Fibroblast of peridontal ligament (primary cell): ENCODE measurements at regions not wholly inside any gene's neighbourhood (a gene's known extent, or its start where the extent isn't known, plus 50 kb on each side); places are given as distances from the start of the nearest gene placed in this dataset.
"Not testable (repeated sequence)": the region's sequence is repeated elsewhere in the genome, so short reads cannot be mapped to it uniquely, and the experiment has no call there.

Experiments
- DNase-seq: peaks from one replicate; pipeline ENCODE4 v3.0.0-alpha.2; 2010; ENCODE audit errors: extremely low read depth

- DNase-seq, result no peak
Observed at GRCh38 chr5:34555699-34556508, 100.2 kb upstream of the RAI14 start.

DNA sequence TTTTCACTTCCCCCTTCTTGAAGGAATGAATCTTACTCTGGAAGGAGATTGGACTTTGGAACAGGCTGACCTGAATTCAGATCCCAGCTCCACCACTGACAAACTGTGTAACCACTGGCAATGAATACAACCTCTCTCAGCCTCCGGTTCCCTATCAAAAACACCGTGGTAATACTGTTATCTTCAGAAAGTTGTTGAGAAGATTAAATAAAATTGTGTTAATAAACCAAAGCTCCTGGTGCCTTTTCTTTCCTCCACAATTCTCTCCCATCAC lies 99.7 kb upstream of the RAI14 start:
- DNase-seq, result no peak

DNA sequence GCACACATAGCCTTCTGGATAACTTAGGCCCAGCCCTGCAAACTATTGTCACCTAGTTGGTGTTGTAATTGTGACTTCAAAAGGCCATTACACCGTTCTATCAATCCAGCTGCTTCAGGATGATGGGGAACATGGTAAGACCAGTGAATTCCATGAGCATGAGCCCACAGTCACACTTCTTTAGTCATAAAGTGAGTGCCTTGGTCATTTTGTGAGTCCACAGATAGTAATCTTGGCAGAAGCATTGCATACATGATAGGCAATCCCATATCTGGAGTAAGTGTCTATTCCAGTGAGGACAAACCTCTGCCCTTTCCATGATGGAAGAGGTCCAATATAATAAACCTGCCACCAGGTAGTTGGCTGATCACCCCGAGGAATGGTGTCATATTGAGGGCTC lies 94.5 kb upstream of the RAI14 start:
- DNase-seq, result not testable (repeated sequence)

DNA sequence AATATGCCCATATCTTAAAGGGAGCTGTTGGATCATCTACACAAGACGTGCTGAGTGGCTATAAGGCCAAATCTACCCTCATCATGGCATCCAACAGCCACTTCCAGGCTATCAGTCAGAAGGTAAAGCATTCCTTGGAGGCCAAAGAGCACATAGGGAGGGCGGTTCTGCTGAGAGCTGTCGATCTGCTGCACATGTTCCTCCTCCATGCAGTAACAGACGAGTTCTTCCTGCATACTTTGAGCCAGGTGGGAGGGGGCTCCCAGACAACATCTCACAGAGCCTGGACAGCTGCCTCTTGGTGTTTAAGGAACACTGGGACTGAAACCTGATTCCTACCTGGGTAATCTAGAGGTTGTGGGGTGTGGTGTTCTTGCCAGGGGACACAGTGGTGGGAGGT lies 93.3 kb upstream of the RAI14 start:
- no peak for DNase-seq

- no peak for DNase-seq
Observed at GRCh38 chr5:34563269-34563668, 92.9 kb upstream of the RAI14 start.

DNA sequence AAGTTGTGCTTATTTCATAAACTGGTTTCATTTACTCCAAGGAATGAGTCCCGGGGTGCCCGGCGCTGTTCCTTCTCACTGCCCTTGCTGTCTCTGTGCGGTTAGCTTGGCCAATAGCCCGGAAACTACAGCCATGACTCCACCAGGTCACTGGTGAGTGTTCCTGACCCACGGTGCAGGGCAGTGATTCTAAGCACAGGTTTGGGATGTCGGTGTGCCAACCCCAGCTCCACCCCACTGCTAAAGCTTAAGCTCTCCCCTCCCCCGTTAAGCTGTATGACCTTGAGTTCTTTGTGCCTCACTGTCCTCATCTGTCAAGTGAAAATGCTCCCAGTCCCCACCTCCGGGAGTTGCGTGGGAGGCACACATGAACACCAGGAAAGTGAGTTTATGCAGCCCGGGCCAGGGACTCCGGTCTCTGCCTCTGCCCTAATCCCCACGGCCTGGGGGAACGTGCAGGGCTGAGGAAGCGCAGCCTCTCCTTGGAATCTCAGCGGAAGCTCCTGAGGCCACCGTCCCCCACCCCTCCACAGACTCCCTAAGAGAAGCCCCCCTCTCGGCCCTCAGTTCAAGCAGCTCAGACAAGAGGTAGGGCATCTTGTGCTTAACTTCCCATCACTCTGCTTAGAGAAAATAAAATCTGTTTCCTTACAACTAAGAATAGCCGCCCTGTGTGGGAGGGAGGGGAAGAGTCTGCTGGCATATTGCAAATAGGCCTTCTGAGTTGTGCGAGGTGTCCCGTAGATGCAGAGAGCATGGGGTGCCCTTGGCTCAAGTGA lies 92.0 kb upstream of the RAI14 start:
- DNase-seq, result peak; percentile 64

DNA sequence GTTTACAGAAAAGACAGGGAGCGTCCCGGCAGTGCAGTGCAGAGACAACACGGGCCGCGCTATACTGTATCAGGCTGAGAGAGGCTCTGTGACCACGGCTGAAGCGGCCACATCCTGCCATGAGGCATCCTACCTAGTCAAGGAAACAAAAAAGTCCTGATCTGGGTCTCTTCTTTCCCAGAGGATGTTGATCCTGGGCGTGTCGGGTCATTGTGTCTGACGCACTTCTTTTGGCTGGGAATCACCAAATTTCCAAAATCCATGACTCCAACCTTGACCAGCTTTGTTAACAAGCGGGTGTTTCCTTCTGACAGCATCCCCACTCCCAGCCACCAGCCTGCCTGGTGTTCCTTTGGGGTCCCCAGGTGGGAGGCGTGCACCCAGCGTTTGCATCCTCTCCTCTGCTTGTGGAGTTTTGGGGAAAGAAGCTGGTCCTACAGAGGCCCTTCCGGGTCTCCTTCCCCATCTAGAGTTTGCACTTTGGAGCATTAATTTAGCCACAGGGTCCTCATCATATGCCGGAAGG lies 91.4 kb upstream of the RAI14 start:
- peak; percentile 40 for DNase-seq

GRCh38 chr5:34570143-34570542 lies 86.0 kb upstream of the RAI14 start:
- DNase-seq, result no peak

DNA sequence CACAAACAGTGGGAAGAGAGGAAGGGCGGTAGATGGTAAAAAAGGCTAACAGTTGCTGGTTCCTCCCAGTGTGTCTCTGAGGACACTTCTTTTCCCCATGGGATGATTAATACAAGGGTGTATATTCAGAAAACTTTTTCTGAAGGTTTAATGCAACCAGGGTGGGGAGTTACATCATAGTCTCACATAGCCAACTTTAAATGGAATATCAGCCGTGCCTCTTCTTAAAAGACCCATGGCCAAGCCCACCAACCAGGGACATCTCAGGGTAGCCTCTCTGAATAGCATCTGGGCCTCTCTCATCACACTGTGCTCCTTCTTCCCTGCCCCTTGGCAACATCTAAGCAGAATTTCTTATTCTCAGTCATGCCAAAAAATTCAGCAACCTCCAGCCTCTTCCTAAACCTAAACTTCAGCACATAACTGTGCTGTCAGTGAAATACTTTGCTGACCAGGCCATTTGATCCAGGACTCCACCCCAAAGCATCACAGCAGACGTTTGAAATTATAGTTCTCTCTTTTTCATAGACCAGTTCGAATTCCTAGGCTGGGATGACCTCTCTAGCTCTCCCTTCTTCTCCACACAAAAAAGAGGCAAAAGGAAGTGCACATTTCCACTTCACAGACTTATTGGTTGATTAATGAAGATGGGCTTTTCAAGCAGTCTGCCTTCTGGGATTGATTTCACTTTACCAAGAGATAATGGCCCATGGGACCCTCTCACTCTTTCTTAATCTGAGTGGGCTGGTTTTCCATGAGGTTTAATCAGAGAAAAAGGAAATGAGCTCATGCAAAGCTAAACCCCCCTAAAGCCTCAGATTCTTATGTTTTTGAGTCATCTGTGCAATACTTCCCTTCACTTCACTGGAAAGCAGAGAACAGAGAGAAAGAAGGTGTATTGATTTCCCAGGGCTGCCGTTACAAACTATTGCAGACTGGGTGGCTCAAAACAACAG lies 85.1 kb upstream of the RAI14 start:
- peak; percentile 95 for DNase-seq

- DNase-seq, result peak; percentile 67
Observed at GRCh38 chr5:34571677-34572041, 84.5 kb upstream of the RAI14 start.

GRCh38 chr5:34574936-34575467 lies 81.1 kb upstream of the RAI14 start:
- DNase-seq, result no peak

GRCh38 chr5:34576891-34577666 lies 79.0 kb upstream of the RAI14 start:
- no peak for DNase-seq

DNA sequence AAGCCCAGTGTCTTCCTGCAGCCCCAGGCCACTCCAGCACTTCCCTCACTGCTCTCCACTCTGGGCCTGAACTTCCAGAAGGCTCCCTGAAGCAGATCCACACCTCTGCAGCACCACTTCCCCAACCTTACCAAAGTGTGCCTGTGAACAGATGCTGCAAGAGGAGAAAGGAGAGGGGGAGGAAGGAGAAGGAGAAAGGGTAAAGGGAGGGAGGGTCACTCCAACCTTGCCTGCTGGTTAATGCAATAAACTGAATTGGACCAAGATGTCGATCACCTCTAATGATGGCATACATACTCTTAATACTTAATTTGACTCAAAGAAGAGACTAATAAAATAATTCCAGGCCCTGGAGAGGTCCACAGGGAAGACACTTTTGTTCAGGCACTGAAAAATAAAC lies 77.2 kb upstream of the RAI14 start:
- no peak for DNase-seq

DNA sequence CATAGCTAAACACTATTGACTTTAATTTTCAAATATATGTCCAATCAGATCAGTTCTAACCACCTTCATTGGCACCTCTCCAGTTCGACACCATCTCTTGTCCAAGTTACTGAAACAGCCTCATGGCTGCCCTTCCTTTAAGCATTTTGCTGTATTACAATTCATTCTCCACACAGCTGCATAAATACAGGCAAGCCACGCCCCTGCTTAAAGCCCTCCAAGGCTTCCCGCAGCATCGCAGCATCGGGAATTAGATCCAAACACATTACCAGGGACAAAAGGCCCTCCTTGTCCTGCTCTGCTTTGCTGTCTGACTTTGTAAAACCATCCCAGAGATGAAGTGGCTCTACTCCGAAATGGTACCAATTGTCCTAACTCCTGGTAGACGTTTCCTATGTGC lies 75.1 kb upstream of the RAI14 start:
- peak; percentile 36 for DNase-seq

DNA sequence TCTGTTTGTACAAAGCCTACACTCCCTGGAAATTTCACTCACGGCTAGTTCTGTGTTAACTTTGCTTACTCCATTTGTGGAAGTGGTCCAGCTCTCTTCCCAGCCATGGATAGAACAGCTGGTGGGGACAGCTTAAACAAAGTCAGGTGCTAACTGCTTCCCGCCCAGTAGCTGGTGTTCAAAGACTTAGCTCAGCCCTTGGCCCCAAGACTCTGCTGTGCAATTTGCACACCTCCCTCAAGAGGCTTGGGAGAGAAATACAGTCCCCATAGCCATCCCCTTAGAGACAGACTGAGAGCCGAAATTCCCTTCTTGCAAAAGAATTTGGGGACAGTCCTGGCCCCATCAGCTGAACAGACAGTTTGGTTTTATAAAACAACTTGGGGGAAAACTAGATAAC lies 73.8 kb upstream of the RAI14 start:
- no peak for DNase-seq

- DNase-seq, result no peak
Observed at GRCh38 chr5:34583167-34583566, 73.0 kb upstream of the RAI14 start.

GRCh38 chr5:34584165-34584564 lies 72.0 kb upstream of the RAI14 start:
- no peak for DNase-seq

DNA sequence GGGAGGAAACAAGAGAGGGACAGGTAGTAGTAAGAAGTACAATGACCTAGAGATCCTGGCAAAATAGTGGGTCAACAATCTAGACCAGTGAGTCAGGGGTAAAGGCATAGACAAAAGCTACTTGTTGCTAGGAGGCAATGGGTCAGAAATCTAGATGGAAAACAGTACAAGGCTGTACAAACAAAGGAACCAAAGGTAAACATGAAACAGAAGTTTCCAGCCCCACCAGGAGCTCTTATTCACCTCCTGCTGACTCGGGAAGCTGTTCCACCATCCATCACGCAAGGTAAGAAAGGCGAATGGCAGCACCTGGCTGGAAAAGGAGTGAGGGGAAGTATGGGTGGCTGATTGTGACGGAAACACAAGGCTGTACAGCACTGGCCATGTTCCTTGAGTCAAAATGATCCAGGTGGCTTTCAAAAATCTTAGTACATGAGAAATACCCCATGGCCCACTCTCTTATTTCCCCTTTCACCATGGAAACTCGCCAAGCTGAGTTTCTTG lies 70.5 kb upstream of the RAI14 start:
- DNase-seq, result peak; percentile 28

- DNase-seq, result peak; percentile 84
Observed at GRCh38 chr5:34586117-34586885, 69.8 kb upstream of the RAI14 start.
